Stimulated activated CD4-positive, alpha-beta T cell treated with anti-CD3 and anti-CD28 coated beads, Interleukin-15, amount 100 ng/mL, for 48 hours (primary cell): ENCODE measurements at regions not wholly inside any gene's neighbourhood (a gene's known extent, or its start where the extent isn't known, plus 50 kb on each side); places are given as distances from the start of the nearest gene placed in this dataset.

Experiments used
- DNase-seq, 2 donors: peaks; one replicate each; pipeline ENCODE4 v3.0.0-alpha.2; 2020; ENCODE audit warnings: low read depth in 2 of 2

DNA sequence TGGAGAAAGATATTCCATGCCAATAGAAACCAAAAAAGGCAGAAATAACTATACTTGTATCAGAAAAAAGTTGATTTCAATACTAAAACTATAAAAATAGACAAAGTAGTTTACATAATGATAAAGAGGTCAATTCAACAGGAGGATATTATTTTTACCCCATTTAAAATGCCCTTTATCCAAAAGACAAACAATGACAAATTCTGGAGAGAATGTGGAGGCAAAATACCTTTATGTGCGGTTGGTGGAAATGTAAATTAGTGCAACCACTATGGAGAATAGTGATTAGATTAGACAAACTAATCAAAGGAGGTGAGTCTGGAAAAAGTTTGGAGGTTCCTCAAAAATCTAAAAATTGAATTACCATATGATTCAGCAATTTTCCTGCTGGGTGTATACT is 1262.3 kb downstream of the GRIK2 start:
- no peak for DNase-seq

DNA sequence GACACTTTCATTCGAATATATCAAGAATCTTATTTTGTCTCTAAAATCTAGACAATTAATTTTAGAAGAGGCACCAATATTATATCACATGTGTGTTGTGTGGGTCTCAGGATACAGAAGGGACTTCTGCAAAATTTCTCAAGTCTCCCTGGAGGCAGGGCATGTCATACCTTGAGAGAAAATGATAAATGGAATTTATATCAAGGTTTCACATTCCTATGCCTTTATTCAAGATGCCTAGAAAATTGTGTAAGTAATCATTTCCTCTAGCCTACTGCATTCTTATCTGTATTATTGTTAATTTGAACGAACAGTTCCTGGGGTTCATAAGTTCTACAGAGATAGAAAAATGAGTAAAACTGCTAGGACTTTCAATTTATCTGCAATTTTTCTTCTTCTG is 1247.9 kb downstream of the GRIK2 start:
- DNase-seq: no peak

DNA sequence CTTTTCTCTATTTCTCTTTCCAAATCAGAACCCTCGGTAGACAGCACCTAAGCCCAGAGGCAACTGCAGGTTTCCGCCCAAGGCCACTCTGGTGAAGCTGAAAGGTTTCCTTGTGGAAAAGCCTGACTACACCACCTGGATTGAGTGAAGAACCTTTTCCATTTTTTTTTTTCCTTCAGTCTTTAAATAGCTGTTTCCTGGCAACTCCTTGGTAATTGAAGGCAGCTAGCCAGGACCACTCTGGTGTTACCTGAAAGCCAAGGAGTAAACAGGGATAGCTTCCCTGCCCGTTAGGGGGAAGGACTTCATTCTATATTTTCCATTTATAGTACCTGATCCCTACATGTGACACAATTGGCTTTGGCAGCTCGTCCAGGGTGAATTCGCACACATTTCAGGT is 1238.4 kb downstream of the GRIK2 start:
- DNase-seq: no peak

DNA sequence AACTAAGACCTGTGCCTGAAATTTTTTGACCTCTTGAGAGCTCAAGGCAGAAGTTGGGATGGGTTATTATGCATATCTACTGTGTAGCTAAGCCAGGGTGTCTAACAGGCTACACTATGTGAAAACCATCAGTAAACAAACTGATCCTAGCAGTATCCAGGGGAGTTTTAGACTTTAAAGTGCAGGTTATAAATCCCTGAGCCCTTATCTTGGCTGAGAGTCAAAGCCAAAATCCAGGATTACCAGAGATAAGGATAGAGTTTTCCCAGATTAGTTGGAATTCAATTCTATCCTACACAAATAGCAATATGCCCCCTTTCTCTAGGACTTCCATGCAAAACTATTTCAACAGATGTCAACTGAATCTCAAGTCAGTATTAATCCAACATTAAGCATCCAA is 1229.7 kb downstream of the GRIK2 start:
- no peak for DNase-seq

DNA sequence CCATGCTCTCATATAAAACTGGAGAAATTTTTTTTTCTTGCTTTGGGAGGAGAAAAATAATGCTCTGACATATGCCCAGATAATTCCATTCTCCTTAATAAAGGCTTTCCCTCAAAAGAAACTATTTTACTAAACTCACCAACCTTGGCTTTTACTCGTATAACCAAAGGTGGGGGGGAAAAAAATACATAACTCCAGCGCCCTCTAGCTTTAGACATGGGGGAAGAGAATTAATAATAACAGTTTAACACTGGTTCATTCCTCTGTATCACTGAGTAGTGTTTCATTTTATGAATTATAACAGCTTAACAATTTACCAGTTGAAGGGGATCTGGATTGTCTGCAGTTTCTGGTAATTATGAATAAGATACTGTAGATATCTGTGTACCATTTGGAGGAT is 1226.1 kb downstream of the GRIK2 start:
- no peak for DNase-seq

DNA sequence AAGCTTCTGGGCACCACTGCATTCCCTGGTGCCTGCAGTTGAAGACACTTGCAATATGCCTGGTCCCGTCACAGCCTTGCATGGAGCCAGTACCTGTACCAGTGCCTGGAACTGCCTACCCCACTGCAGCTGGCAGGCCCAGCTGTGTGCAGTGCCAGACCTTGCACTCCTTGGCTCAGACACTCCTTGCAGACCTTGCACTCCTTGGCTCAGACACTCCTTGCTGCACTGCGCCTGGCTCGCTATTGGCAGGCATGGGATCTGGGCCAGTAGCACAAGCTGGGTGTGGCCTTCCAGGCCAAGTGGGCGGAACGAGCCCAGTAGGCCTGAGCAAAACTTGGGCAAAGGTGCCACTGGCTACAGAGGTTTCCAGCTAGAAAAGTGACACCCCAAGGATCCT is 1189.1 kb downstream of the GRIK2 start:
- no peak for DNase-seq

DNA sequence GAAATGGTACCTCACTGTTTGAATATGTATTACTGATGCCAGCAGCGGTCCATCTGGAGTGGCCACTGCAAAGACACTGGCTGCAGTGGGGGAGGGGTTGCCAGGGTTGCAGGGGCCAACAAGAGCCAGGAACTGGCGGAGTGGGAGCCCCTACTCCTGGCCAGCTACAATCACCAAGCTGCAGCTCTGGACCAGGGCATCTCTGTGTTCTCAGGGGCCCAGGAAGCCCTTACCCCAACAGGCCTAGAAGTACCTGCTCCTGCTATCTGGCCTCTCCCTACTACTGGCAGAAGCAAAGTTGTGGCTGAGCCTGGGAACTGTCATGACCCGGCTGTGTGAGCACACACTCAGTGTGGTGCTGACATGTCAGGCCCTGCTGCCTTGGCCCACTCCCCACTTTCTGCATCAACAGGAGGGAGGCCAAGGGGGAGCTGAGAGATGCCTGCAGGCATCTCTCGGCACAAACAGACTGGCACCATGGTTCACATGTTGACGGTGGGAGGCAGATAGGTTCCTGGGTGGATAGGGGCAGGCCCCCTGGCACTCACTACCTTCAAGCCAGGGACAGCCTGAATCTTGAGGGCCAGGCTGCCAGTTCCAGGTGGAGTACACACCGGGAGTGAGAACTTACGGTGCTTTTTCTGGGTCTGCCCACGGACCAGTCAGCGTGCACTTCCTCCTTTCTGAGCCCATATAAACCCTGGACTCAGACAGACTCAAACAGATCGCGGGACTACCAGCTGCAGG is 1188.0 kb downstream of the GRIK2 start:
- no peak for DNase-seq

DNA sequence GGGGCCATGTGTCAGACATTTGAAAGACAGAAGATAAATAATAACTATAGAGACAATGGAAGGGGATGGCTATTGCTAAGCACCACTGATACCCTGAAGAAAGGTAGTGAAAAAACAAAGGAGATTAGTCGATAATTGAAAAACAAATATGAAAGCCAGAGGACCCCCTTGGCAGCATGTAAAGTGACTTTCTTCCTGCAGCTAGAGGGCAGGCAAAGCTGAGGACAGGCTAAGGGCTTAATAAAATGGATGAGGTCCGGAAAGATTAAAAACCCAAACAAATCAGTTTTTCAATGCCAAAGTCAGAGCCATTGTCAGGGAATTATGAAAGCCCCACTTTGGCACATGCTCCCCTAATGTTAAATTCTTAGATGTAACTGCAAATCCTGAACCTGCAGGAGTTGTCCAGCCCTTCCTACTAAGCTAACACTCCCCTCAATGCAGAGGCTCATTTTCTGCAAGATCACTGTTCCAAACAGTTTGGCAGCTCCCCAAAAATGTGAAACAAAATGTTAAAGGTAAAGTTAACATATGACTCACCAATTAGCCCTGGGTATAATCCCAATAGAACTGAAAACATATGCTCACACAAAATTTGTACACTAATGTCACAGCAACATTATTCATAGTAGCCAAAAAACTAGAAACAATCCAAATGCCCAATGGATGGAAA is 1177.9 kb downstream of the GRIK2 start:
- no peak for DNase-seq

DNA sequence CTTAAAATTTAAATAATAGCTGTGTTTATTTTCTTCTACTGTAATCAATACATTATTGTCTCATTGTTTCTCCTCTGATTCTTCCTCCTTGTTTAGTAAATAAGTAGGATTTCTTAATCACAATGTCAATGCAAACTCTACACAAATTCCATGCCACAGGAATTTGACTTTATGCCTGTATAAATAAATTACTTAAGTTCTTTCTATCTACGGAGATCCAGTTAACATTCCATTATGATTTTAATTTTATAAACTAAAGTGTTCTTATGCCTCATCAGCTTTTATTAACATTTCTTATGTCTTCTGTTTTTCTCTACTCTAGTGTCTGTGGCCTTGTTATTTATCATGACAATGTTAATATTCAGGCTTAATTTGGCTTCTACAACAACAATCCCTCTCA is 1169.2 kb downstream of the GRIK2 start:
- DNase-seq: no peak

DNA sequence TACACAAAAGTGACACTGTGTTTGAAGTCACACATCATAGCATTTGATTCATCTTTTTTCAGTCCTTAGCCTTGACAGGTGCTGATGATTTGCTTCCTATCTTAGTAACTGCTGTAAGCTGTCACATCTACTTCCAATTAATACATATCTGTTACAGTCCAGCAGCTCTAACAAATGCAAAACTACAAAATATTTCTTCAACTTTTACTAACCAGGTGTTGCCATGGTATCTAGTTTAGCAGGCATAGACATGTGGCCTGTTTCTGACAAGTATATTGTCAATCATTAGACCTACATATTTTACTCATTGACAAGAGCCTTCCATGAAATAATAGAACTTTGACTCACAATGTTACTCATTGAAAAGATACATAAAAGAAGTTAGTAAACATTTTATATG is 1159.7 kb downstream of the GRIK2 start:
- DNase-seq: no peak

DNA sequence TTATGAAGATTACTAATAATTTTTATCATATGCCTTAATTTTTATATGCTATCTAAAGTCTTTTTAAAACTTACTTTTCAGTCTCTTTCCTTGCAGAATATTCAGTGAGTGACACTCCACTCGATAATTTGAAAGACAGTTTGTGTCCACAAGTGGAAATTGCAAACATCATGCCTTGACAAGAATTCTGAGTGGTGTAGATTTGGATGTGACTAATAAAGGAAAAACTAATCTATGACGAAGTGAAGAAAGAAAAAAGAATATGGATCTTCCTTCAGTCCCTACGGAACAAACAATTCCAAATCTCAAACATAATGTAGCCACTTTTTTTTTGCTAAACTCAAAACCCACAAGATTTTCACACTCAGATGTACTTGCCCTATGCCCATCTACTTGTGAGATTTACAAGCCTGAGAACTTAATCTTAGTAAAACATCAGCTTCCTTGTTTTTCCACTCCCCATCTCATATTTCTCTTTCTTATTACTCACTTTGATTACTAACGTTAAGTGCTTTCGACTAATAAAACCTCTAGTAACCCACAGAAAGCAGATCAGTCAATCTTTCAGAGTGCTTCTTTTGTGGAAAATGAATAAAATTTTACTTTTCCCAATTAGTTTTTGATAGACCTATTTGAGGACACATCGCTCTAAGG is 1155.8 kb downstream of the GRIK2 start:
- DNase-seq: no peak

DNA sequence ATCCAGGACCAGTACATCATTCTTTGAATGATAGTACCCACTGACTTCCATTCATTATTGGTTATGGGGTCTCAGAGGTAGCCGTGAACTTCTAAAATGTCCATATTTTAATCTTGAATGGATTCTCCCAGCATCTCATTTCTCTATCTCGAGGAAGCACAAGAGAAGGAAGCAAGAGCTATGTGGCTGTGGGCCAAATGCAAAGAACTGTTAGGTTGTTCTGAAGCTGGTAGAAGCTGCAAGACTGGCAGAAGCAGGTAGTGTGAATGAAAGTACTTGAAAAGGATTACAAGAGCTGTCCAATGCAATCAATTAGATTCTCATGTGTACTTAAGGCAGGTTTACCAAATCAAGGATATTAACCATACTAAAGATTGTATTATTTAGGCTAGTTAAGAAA is 1131.8 kb downstream of the GRIK2 start:
- DNase-seq: no peak

DNA sequence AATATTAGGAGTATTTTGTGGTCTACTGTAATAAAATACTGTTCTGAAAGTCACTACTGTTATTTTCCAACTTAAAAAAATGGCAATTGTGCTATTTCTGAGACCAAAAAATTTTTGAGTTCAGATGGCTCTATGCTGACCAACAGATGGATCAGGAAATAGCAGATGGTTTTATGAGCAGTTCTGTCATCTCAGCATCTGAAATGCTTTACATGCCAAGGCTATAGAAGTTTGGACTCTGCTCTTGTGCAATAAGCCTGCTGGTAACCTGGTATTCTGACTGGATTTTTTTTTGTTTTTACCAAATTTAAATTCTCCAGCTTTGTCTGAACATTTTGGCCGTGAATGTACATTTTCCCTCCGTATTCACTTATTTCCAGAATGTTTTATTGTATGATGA is 1127.5 kb downstream of the GRIK2 start:
- no peak for DNase-seq

DNA sequence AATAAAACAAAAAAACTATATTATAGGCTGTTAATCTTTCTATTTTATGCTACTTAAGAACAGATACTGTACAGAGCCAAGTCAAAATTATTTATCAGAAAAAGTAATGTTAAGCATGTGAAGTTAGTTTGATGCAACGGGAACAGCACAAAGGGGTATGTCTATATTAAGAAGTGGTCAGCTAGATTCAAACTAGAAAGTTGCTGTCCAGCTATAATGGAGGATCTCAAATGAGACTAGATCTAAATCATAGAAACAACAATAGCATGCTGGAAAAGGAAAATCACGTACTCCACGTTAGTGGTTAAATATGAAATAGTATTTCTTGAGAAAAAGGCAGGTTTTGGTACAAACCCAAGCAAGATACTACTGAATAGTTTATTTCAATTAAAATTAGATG is 1124.0 kb downstream of the GRIK2 start:
- DNase-seq: no peak

DNA sequence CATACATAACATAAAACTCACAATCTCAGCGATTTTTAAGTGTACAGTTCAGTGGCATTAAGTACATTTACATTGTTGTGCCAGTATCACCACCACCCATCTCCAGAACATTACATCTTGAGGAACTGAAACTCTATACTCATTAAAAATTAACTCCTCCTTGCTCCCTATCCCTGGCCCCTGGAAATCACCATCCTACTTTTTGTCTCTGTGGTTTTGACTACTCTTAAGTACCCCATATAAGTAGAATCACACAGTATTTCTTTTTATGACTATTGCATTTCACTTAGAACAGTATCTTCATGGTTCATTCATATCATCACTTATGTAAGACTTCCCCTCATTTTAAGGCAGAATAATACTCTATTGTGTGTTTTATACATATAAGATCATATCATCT is 1108.1 kb downstream of the GRIK2 start:
- no peak for DNase-seq

DNA sequence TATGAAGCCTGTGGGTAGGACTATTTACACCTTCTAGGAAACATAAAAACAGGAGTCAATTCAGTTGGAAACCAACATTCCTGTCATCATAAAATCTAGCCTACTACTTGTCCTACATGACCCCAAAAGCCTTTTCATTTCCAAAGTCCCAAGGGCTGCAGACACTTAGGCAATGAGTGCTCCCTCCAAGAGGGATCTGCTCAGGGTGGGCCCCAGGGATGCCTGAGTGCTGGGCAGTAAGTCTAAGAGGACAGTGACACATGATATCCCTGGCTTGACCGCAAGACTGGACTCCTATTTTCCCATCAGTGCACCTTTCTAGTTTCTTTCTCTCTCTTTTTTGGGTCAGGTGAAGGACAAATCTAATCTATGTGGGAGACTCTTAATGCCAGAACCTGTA is 1101.3 kb downstream of the GRIK2 start:
- no peak for DNase-seq

DNA sequence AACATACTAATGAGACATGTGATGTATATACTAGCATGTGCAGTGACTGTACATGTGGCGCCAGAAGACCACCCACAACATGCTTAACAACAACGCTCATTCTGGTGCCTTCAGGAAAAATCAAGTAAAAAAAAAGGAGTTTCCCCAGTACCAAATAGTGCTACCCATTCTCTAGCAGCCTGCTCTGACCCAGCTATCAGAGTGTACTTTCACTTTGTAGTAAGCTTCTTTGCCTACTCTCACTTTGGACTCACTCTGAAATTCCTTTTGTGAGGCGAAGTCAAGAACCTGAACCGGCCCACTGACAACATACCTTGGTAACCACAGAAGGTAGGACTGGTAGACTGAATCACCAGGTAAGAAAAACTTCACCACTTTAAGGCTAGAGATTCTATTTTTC is 1100.0 kb downstream of the GRIK2 start:
- DNase-seq: no peak

DNA sequence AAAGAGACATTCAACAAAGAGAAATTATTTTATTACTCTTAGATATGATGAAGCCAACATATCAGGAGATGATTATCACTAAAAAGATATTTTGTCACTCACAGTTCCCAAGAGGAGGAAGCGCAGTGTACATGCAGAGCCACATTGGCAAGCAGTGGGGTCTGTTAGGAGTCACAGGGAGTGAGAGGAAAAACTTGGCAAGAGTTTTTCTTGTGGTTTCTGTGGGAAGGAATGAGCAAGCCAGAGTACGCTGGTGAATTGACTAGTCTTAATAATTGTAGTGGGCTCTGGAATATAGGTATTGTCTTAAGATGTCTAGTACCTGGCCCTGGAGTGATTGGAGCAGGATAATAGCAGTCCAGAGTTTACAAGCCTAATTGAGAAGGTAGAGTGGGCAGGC is 1095.2 kb downstream of the GRIK2 start:
- no peak for DNase-seq

DNA sequence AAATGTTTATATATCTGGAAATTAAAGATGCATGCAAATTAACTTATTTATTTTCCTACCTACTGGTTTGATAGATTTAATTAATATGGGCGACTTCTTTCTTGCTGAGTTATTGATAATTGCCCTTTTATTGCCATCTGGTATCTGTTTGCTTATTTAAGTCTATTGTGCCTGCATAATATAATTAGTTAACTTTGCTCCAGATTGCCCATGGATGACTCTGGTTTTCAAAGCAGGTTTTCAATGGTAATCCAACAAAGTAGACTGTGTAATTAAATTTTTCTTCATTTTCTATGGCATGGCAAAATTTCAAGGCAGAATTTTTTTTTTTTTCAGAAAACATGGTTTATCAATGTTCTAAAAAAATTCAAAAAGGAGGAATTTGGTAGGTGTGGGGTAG is 1092.0 kb downstream of the GRIK2 start:
- DNase-seq: no peak

DNA sequence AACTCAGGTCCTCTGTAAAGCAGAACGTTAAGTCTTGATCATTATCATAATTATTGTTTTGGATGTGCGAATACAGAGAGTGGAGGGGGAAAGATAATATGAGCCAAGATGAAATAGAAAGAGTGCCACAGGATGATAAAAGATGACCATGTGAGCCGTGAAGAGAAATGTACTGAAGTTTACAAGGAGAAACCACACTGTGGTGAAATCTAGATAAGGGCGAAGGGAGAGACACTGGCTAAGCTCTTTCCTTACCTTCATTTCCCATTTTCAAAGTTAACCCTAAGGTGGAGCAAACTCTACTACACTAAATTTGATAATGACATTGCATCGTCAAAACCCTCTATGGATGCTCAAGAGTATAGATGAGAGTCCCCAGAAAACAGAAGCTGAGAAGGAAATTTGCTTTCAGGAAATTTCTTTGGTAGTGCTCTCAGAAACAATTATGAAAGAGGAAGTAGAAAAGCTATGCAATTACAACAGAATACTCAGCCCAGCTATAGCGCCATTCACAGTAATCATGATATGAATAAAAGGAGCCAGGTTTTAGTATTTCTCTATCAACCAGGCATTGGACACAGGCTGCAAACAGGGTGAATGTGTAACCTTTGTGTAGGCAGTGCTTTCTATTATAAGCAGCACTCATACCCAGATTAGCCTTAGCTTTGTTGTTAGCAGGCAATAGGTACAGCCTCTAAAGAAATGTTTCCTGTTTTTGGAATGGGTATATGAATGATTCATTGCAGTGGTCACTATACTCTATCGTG is 1080.7 kb downstream of the GRIK2 start:
- DNase-seq: no peak

DNA sequence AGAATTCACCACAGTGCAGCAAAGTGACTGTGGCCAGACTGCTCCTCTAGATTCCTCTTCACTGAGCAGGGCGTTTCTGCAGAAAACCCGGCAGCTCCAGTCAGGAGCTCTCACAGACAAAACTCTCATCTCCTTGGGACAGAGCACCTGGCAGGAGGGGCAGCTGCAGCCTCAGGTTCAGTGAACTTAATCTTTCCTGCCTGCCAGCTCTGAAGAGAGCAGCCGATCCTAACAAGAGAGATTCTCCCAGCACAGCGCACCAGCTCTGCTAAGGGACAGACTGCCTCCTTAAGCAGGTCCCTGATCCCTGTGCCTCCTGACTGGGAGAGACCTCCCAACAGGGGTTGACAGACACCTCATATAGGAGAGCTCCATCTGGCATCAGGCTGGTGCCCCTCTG is 1065.5 kb downstream of the GRIK2 start:
- DNase-seq: no peak

DNA sequence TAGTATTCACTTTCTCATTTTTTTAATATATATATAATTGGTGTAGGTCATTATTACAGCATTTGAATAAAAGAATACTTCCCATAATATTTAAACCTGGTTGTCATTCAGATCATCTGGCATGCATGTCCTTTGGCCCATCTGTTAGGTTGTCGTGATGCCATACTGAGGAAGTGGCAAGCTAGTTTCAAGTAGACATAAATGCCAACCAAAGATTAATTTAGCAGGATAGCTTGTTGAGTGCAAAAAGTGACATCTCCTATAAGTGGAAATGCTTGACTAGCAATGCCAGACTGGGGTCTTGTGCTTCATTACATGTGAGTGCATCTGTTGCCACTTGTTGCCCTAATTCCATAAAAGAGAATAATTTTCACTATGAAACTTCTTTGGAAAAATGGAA is 1044.7 kb downstream of the GRIK2 start:
- no peak for DNase-seq
